Ecto neural progenitor cell (in vitro differentiated cells): ENCODE measurements at regions not wholly inside any gene's neighbourhood (a gene's known extent, or its start where the extent isn't known, plus 50 kb on each side); places are given as distances from the start of the nearest gene placed in this dataset.
"Not testable (repeated sequence)": the region's sequence is repeated elsewhere in the genome, so short reads cannot be mapped to it uniquely, and the experiment has no call there.

Experiments used
- DNase-seq: peaks from one replicate; pipeline ENCODE4 v3.0.0-alpha.2; 2018; ENCODE audit warnings: low spot score

- DNase-seq, result no peak
Observed at GRCh38 chr10:125269716-125270115, 109.4 kb upstream of the CTBP2 start.

- DNase-seq, result no peak
Observed at GRCh38 chr10:125266966-125267365, 106.6 kb upstream of the CTBP2 start.

GRCh38 chr10:125266541-125266940 is 106.2 kb upstream of the CTBP2 start:
- no peak for DNase-seq

- DNase-seq, result no peak
Observed at GRCh38 chr10:125265579-125265955, 105.2 kb upstream of the CTBP2 start.

GRCh38 chr10:125264757-125265578 is 104.6 kb upstream of the CTBP2 start:
- DNase-seq, result no peak

- DNase-seq, result no peak
Observed at GRCh38 chr10:125264091-125264490, 103.7 kb upstream of the CTBP2 start.

- DNase-seq, result no peak
Observed at GRCh38 chr10:125263551-125263950, 103.2 kb upstream of the CTBP2 start.

- DNase-seq, result no peak
Observed at GRCh38 chr10:125262920-125263319, 102.6 kb upstream of the CTBP2 start.

- no peak for DNase-seq
Observed at GRCh38 chr10:125262409-125262808, 102.0 kb upstream of the CTBP2 start.

- DNase-seq, result no peak
Observed at GRCh38 chr10:125261491-125262186, 101.3 kb upstream of the CTBP2 start.

- no peak for DNase-seq
Observed at GRCh38 chr10:125260260-125260659, 99.9 kb upstream of the CTBP2 start.

- DNase-seq, result no peak
Observed at GRCh38 chr10:125259651-125260050, 99.3 kb upstream of the CTBP2 start.

- DNase-seq, result no peak
Observed at GRCh38 chr10:125258676-125259075, 98.3 kb upstream of the CTBP2 start.

- DNase-seq, result no peak
Observed at GRCh38 chr10:125257521-125258108, 97.3 kb upstream of the CTBP2 start.

- DNase-seq, result no peak
Observed at GRCh38 chr10:125256026-125256425, 95.7 kb upstream of the CTBP2 start.

GRCh38 chr10:125252937-125253336 is 92.6 kb upstream of the CTBP2 start:
- no peak for DNase-seq

GRCh38 chr10:125250834-125251233 is 90.5 kb upstream of the CTBP2 start:
- not testable (repeated sequence) for DNase-seq

GRCh38 chr10:125249948-125250347 is 89.6 kb upstream of the CTBP2 start:
- DNase-seq, result no peak

GRCh38 chr10:125248489-125248888 is 88.1 kb upstream of the CTBP2 start:
- DNase-seq, result no peak

GRCh38 chr10:125247576-125247975 is 87.2 kb upstream of the CTBP2 start:
- DNase-seq, result no peak

GRCh38 chr10:125243532-125244253 is 83.3 kb upstream of the CTBP2 start:
- no peak for DNase-seq

- DNase-seq, result no peak
Observed at GRCh38 chr10:125238682-125239081, 78.3 kb upstream of the CTBP2 start.

- DNase-seq, result no peak
Observed at GRCh38 chr10:125236091-125236490, 75.7 kb upstream of the CTBP2 start.
